ENCODE measurements at regions not wholly inside any gene's neighbourhood (a gene's known extent, or its start where the extent isn't known, plus 50 kb on each side); places are given as distances from the start of the nearest gene placed in this dataset.

- Histone ChIP-seq H3K14ac (replicated peaks; ENCODE audit: low read depth, low read length) (no peak overlapping the region), H3K9ac (ENCODE audit: low read depth, low read length) (no peak overlapping the region), H3K4ac (ENCODE audit: low read depth, low read length) (no peak overlapping the region), H3K36me3 (ENCODE audit: control insufficient read depth, insufficient read depth, low read length) (no peaks in the 10 kb centered on the region), H3K4me3 (ENCODE audit: insufficient read depth, low read depth, low read length) (no peak overlapping the region), H4K20me1 (ENCODE audit: insufficient read depth, low read length) (no peaks in the 10 kb centered on the region), H3K9me1 (ENCODE audit: insufficient read depth, low read length) (no peaks in the 10 kb centered on the region), H3K4me1 (ENCODE audit: control insufficient read depth, insufficient read depth, low read length) (no peaks in the 10 kb centered on the region), H3K4me2 (ENCODE audit: low read depth, low read length) (no peak overlapping the region), H2AK9ac (replicated peaks; ENCODE audit: low read depth, low read length, poor library complexity) (no peak overlapping the region), H4K5ac (ENCODE audit: low read depth, low read length) (no peak overlapping the region), H2BK15ac (ENCODE audit: low read depth, low read length) (no peak overlapping the region), H4K8ac (ENCODE audit: low read depth in 2 of 2, low read length in 2 of 2) (no peak overlapping the region), H2BK5ac (ENCODE audit: low read depth, low read length, poor library complexity, severe bottlenecking) (no peak overlapping the region), H3K18ac (ENCODE audit: low read depth, low read length) (no peak overlapping the region), H3K27me3 (ENCODE audit: control insufficient read depth, insufficient read depth, low read length) (no peaks in the 10 kb centered on the region), H2BK20ac (ENCODE audit: low read depth, low read length) (no peak overlapping the region), H3K79me1 (ENCODE audit: low read depth in 1 of 2, low read length in 2 of 2) (no peaks in the 10 kb centered on the region), H2AFZ (replicated peaks; ENCODE audit: low read length, poor library complexity) (no peak overlapping the region), H4K91ac (ENCODE audit: insufficient read depth, low read depth, low read length) (no peak overlapping the region), H2BK120ac (ENCODE audit: low read depth, low read length) (no peak overlapping the region), H3K27ac (ENCODE audit: insufficient read depth, low read length) (no peak overlapping the region), H3K23ac (ENCODE audit: low read depth, low read length) (no peak overlapping the region), H3K56ac (ENCODE audit: extremely low read depth, insufficient read depth, low read length) (no peak overlapping the region), H2AK5ac (ENCODE audit: low read depth, low read length) (no peak overlapping the region), H3K9me3 (ENCODE audit: control insufficient read depth, insufficient read depth, low read length) (peaks cover 5% of the 10 kb centered on the region)
- CTCF ChIA-PET: no interaction called here
- intact Hi-C loops (cut with micrococcal nuclease) (no loop called here), in situ Hi-C loops (cut with MboI; ENCODE audit: low sequenced_read_pairs) (no loop called here), dilution Hi-C loops (cut with HindIII; ENCODE audit: low sequenced_read_pairs, unreplicated experiment) (no loop called here)
- no peak for TF ChIP-seq POLR2A (IDR thresholded peaks at IDR 0.05; ENCODE audit: low read depth, low read length)
- TF ChIP-seq FOS (IDR thresholded peaks at IDR 0.05; ENCODE audit: low read depth, low read length): no peak
- no peak for TF ChIP-seq MAZ (IDR thresholded peaks at IDR 0.05; ENCODE audit: borderline replicate concordance, low read depth, low read length)
- no peak for TF ChIP-seq RFX5 (IDR thresholded peaks at IDR 0.05; ENCODE audit: low read depth, low read length)
- no peak for TF ChIP-seq MXI1 (IDR thresholded peaks at IDR 0.05; ENCODE audit: borderline replicate concordance, low read depth, low read length)
- TF ChIP-seq NFE2L2 (IDR thresholded peaks at IDR 0.05; ENCODE audit: low read depth, low read length): no peak
- no peak for TF ChIP-seq ELK1 (IDR thresholded peaks at IDR 0.05; ENCODE audit: borderline replicate concordance, low read depth, low read length)
- no peak for TF ChIP-seq CEBPB (IDR thresholded peaks at IDR 0.05; ENCODE audit: low read depth, low read length)
- TF ChIP-seq USF2 (IDR thresholded peaks at IDR 0.05; ENCODE audit: low read depth, low read length): no peak
- TF ChIP-seq SMC3 (IDR thresholded peaks at IDR 0.05; ENCODE audit: low read depth, low read length): no peak
- no peak for TF ChIP-seq BHLHE40 (IDR thresholded peaks at IDR 0.05; ENCODE audit: low read depth, low read length)
- TF ChIP-seq MAFK (IDR thresholded peaks at IDR 0.05; ENCODE audit: low read depth, low read length): no peak
- TF ChIP-seq RAD21 (IDR thresholded peaks at IDR 0.05; ENCODE audit: low read length): no peak
- no peak for TF ChIP-seq CTCF (conservative IDR thresholded peaks at IDR 0.05; ENCODE audit: low read depth, low read length)
- no TSS peak for BruUV-seq (replicated peaks)
- no peak for DNase-seq
- POLR2A ChIA-PET (ENCODE audit: unreplicated experiment): no interaction called here
- no peak for ATAC-seq (ENCODE audit: low read depth)
- no CpG with 5 or more reads among the region's 3 CpGs for WGBS, 2 experiments (ENCODE audit: extremely low coverage in 2 of 2, insufficient read length in 1 of 2)
Observed at GRCh38 chr15:87577336-87577735, 679.2 kb downstream of the NTRK3 start.
